Activated CD4-positive, alpha-beta memory T cell treated with anti-CD3 and anti-CD28 coated beads, Interleukin-2, amount 10 ng/mL, durations not matched to agents 7 days and 5 days (primary cell): ENCODE measurements at regions not wholly inside any gene's neighbourhood (a gene's known extent, or its start where the extent isn't known, plus 50 kb on each side); places are given as distances from the start of the nearest gene placed in this dataset.

Experiments used
- CTCF ChIA-PET: fragments of 350-600 bp; sonication (Branson Sonifier 250); formaldehyde crosslinking; loops from one replicate; lab custom pipeline; 2021; ENCODE audit warnings: antibody characterized with exemption, inconsistent platforms; lab: Charles Lee
- POLR2A ChIA-PET: fragments of 350-600 bp; sonication (Branson Sonifier 250); formaldehyde crosslinking; loops from one replicate; lab custom pipeline; 2021; ENCODE audit warnings: antibody characterized with exemption; lab: Charles Lee
- DNase-seq: peaks from one replicate; pipeline ENCODE4 v3.0.0-alpha.2; 2020
- H3K27ac Mint-ChIP-seq: one replicate; pipeline ENCODE4 v1.8.0; 2021; ENCODE audit warnings: mild to moderate bottlenecking, mixed read lengths
- H3K27me3 Mint-ChIP-seq: one replicate; pipeline ENCODE4 v1.8.0; 2021; ENCODE audit warnings: mixed read lengths
- H3K36me3 Mint-ChIP-seq: one replicate; pipeline ENCODE4 v1.8.0; 2021; ENCODE audit warnings: low read depth, mixed read lengths
- H3K4me1 Mint-ChIP-seq: one replicate; pipeline ENCODE4 v1.8.0; 2021; ENCODE audit warnings: mixed read lengths
- H3K4me3 Mint-ChIP-seq: one replicate; pipeline ENCODE4 v1.8.0; 2021; ENCODE audit warnings: mild to moderate bottlenecking, mixed read lengths
- H3K9me3 Mint-ChIP-seq: one replicate; pipeline ENCODE4 v1.8.0; 2021; ENCODE audit warnings: mixed read lengths

- ChIA-PET POLR2A (no interaction called here), CTCF (no interaction called here)
- peaks cover 15% of the 10 kb centered on the region for H3K9me3 Mint-ChIP-seq
- no peaks in the 10 kb centered on the region for H3K4me1 Mint-ChIP-seq
- H3K4me3 Mint-ChIP-seq, result no peak overlapping the region
- DNase-seq, result no peak
- H3K27ac Mint-ChIP-seq, result no peak overlapping the region
- no peaks in the 10 kb centered on the region for H3K36me3 Mint-ChIP-seq
- H3K27me3 Mint-ChIP-seq, result no peaks in the 10 kb centered on the region
Measured at GRCh38 chr5:165914456-165914855, 2377.0 kb upstream of the WWC1 start.

- Mint-ChIP-seq H3K36me3 (no peaks in the 10 kb centered on the region), H3K9me3 (peaks cover 20% of the 10 kb centered on the region), H3K4me3 (no peak overlapping the region), H3K4me1 (no peaks in the 10 kb centered on the region), H3K27me3 (no peaks in the 10 kb centered on the region), H3K27ac (no peak overlapping the region)
- POLR2A ChIA-PET, result no interaction called here
- no peak for DNase-seq
- CTCF ChIA-PET, result no interaction called here
Measured at GRCh38 chr5:165919196-165919595, 2372.2 kb upstream of the WWC1 start.

GRCh38 chr5:165920655-165921054 lies 2370.8 kb upstream of the WWC1 start:
- H3K9me3 Mint-ChIP-seq, result peaks cover 23% of the 10 kb centered on the region
- ChIA-PET POLR2A (no interaction called here), CTCF (no interaction called here)
- H3K4me3 Mint-ChIP-seq, result no peak overlapping the region
- H3K27ac Mint-ChIP-seq, result no peak overlapping the region
- H3K36me3 Mint-ChIP-seq, result no peaks in the 10 kb centered on the region
- no peak for DNase-seq
- H3K27me3 Mint-ChIP-seq, result no peaks in the 10 kb centered on the region
- H3K4me1 Mint-ChIP-seq, result no peaks in the 10 kb centered on the region

GRCh38 chr5:165928971-165929370 lies 2362.5 kb upstream of the WWC1 start:
- no peaks in the 10 kb centered on the region for H3K4me1 Mint-ChIP-seq
- no peak overlapping the region for H3K4me3 Mint-ChIP-seq
- ChIA-PET CTCF (no interaction called here), POLR2A (no interaction called here)
- H3K9me3 Mint-ChIP-seq, result peaks cover 15% of the 10 kb centered on the region
- DNase-seq, result no peak
- no peaks in the 10 kb centered on the region for H3K27me3 Mint-ChIP-seq
- no peak overlapping the region for H3K27ac Mint-ChIP-seq
- H3K36me3 Mint-ChIP-seq, result no peaks in the 10 kb centered on the region

- POLR2A ChIA-PET, result no interaction called here
- no peak for DNase-seq
- H3K4me1 Mint-ChIP-seq, result no peaks in the 10 kb centered on the region
- H3K36me3 Mint-ChIP-seq, result no peaks in the 10 kb centered on the region
- H3K9me3 Mint-ChIP-seq, result peaks cover 9% of the 10 kb centered on the region
- H3K27ac Mint-ChIP-seq, result no peak overlapping the region
- no peak overlapping the region for H3K4me3 Mint-ChIP-seq
- CTCF ChIA-PET, result no interaction called here
- no peaks in the 10 kb centered on the region for H3K27me3 Mint-ChIP-seq
Measured at GRCh38 chr5:165940541-165940940, 2350.9 kb upstream of the WWC1 start.

GRCh38 chr5:165956854-165957253 lies 2334.6 kb upstream of the WWC1 start:
- no peaks in the 10 kb centered on the region for H3K36me3 Mint-ChIP-seq

GRCh38 chr5:165981671-165982070 lies 2309.8 kb upstream of the WWC1 start:
- H3K27me3 Mint-ChIP-seq, result no peaks in the 10 kb centered on the region
- no peak overlapping the region for H3K27ac Mint-ChIP-seq
- no peaks in the 10 kb centered on the region for H3K4me1 Mint-ChIP-seq
- no peaks in the 10 kb centered on the region for H3K36me3 Mint-ChIP-seq
- H3K4me3 Mint-ChIP-seq, result no peak overlapping the region
- POLR2A ChIA-PET, result no interaction called here
- peaks cover 8% of the 10 kb centered on the region for H3K9me3 Mint-ChIP-seq
- DNase-seq, result no peak
- CTCF ChIA-PET, result no interaction called here

More at GRCh38 chr5:165956854-165957253, 2334.6 kb upstream of the WWC1 start:
- DNase-seq, result no peak
- Mint-ChIP-seq H3K4me3 (no peak overlapping the region), H3K27me3 (no peaks in the 10 kb centered on the region), H3K9me3 (peaks cover 2% of the 10 kb centered on the region), H3K4me1 (no peaks in the 10 kb centered on the region), H3K27ac (no peak overlapping the region)
- POLR2A ChIA-PET, result no interaction called here
- CTCF ChIA-PET, result no interaction called here

- ChIA-PET CTCF (no interaction called here), POLR2A (no interaction called here)
- H3K9me3 Mint-ChIP-seq, result peaks cover 26% of the 10 kb centered on the region
- no peak overlapping the region for H3K27ac Mint-ChIP-seq
- no peaks in the 10 kb centered on the region for H3K4me1 Mint-ChIP-seq
- H3K4me3 Mint-ChIP-seq, result no peak overlapping the region
- no peaks in the 10 kb centered on the region for H3K27me3 Mint-ChIP-seq
- no peak for DNase-seq
- H3K36me3 Mint-ChIP-seq, result no peaks in the 10 kb centered on the region
Measured at GRCh38 chr5:165996201-165996875, 2295.1 kb upstream of the WWC1 start.

- DNase-seq, result no peak
- Mint-ChIP-seq H3K36me3 (no peaks in the 10 kb centered on the region), H3K27ac (no peak overlapping the region), H3K9me3 (peaks cover 14% of the 10 kb centered on the region), H3K4me1 (no peaks in the 10 kb centered on the region), H3K27me3 (no peaks in the 10 kb centered on the region), H3K4me3 (no peak overlapping the region)
- ChIA-PET POLR2A (no interaction called here), CTCF (no interaction called here)
Measured at GRCh38 chr5:165999693-166000320, 2291.6 kb upstream of the WWC1 start.

GRCh38 chr5:166004006-166004405 lies 2287.4 kb upstream of the WWC1 start:
- Mint-ChIP-seq H3K9me3 (peaks cover 6% of the 10 kb centered on the region), H3K27me3 (no peaks in the 10 kb centered on the region), H3K36me3 (no peaks in the 10 kb centered on the region), H3K4me1 (no peaks in the 10 kb centered on the region), H3K4me3 (no peak overlapping the region), H3K27ac (no peak overlapping the region)
- POLR2A ChIA-PET, result no interaction called here
- CTCF ChIA-PET, result no interaction called here
- no peak for DNase-seq

- Mint-ChIP-seq H3K27ac (no peak overlapping the region), H3K27me3 (no peaks in the 10 kb centered on the region), H3K9me3 (peaks cover 12% of the 10 kb centered on the region), H3K4me1 (no peaks in the 10 kb centered on the region), H3K4me3 (no peak overlapping the region), H3K36me3 (no peaks in the 10 kb centered on the region)
- CTCF ChIA-PET, result no interaction called here
- POLR2A ChIA-PET, result no interaction called here
- no peak for DNase-seq
Measured at GRCh38 chr5:166013415-166013814, 2278.0 kb upstream of the WWC1 start.

GRCh38 chr5:166014256-166014655 lies 2277.2 kb upstream of the WWC1 start:
- H3K9me3 Mint-ChIP-seq, result peaks cover 11% of the 10 kb centered on the region
- no peak overlapping the region for H3K27ac Mint-ChIP-seq
- DNase-seq, result no peak
- no peaks in the 10 kb centered on the region for H3K4me1 Mint-ChIP-seq
- H3K4me3 Mint-ChIP-seq, result no peak overlapping the region
- no peaks in the 10 kb centered on the region for H3K36me3 Mint-ChIP-seq
- ChIA-PET CTCF (no interaction called here), POLR2A (no interaction called here)
- H3K27me3 Mint-ChIP-seq, result no peaks in the 10 kb centered on the region

GRCh38 chr5:166018716-166019115 lies 2272.7 kb upstream of the WWC1 start:
- H3K27ac Mint-ChIP-seq, result no peak overlapping the region
- no peaks in the 10 kb centered on the region for H3K27me3 Mint-ChIP-seq
- ChIA-PET POLR2A (no interaction called here), CTCF (no interaction called here)
- H3K36me3 Mint-ChIP-seq, result no peaks in the 10 kb centered on the region
- DNase-seq, result no peak
- H3K4me1 Mint-ChIP-seq, result no peaks in the 10 kb centered on the region
- H3K4me3 Mint-ChIP-seq, result no peak overlapping the region
- peaks cover 8% of the 10 kb centered on the region for H3K9me3 Mint-ChIP-seq

GRCh38 chr5:166022065-166022464 lies 2269.4 kb upstream of the WWC1 start:
- DNase-seq, result no peak
- ChIA-PET CTCF (no interaction called here), POLR2A (no interaction called here)
- Mint-ChIP-seq H3K4me1 (no peaks in the 10 kb centered on the region), H3K27me3 (no peaks in the 10 kb centered on the region), H3K9me3 (peaks cover 4% of the 10 kb centered on the region), H3K4me3 (no peak overlapping the region), H3K36me3 (no peaks in the 10 kb centered on the region), H3K27ac (no peak overlapping the region)
